ENCODE measurements at regions not wholly inside any gene's neighbourhood (a gene's known extent, or its start where the extent isn't known, plus 50 kb on each side); places are given as distances from the start of the nearest gene placed in this dataset.

- Histone ChIP-seq H3K27me3 (ENCODE audit: low read depth) (no peaks in the 10 kb centered on the region), H3K4me3 (no peak overlapping the region), H3K27ac (no peak overlapping the region), H3K9me3 (no peaks in the 10 kb centered on the region), H3K4me1 (no peaks in the 10 kb centered on the region), H3K36me3 (no peaks in the 10 kb centered on the region)
- ATAC-seq (no peak), DNase-seq (no peak)
- intact Hi-C loops (cut with DNase I), result no loop called here
- no peak for TF ChIP-seq CTCF (IDR thresholded peaks at IDR 0.05)
Observed at GRCh38 chr1:57616921-57617320, 193.1 kb upstream of the DAB1 start.

- no peak for DNase-seq
- ATAC-seq, result no peak
- Histone ChIP-seq H3K4me3 (no peak overlapping the region), H3K36me3 (no peaks in the 10 kb centered on the region), H3K27me3 (ENCODE audit: low read depth) (no peaks in the 10 kb centered on the region), H3K9me3 (no peaks in the 10 kb centered on the region), H3K4me1 (no peaks in the 10 kb centered on the region), H3K27ac (no peak overlapping the region)
- no peak for TF ChIP-seq CTCF (IDR thresholded peaks at IDR 0.05)
- intact Hi-C loops (cut with DNase I), result no loop called here
Observed at GRCh38 chr1:57615956-57616355, 192.1 kb upstream of the DAB1 start.

GRCh38 chr1:57612833-57613232 lies 189.0 kb upstream of the DAB1 start:
- no peak overlapping the region for H3K27ac ChIP-seq
- no peaks in the 10 kb centered on the region for H3K27me3 ChIP-seq (ENCODE audit: low read depth)
- DNase-seq (no peak), ATAC-seq (no peak)
- H3K4me1 ChIP-seq, result no peaks in the 10 kb centered on the region
- no peaks in the 10 kb centered on the region for H3K36me3 ChIP-seq
- H3K9me3 ChIP-seq, result no peaks in the 10 kb centered on the region
- H3K4me3 ChIP-seq, result no peak overlapping the region
- intact Hi-C loops (cut with DNase I), result no loop called here
- TF ChIP-seq CTCF (IDR thresholded peaks at IDR 0.05), result no peak

GRCh38 chr1:57605933-57606332 lies 182.1 kb upstream of the DAB1 start:
- Histone ChIP-seq H3K36me3 (no peaks in the 10 kb centered on the region), H3K9me3 (no peaks in the 10 kb centered on the region), H3K4me1 (no peaks in the 10 kb centered on the region), H3K27me3 (ENCODE audit: low read depth) (no peaks in the 10 kb centered on the region), H3K27ac (no peak overlapping the region), H3K4me3 (no peak overlapping the region)
- ATAC-seq (no peak), DNase-seq (no peak)
- intact Hi-C loops (cut with DNase I), result no loop called here
- no peak for TF ChIP-seq CTCF (IDR thresholded peaks at IDR 0.05)

- H3K4me3 ChIP-seq, result no peak overlapping the region
- no peak overlapping the region for H3K27ac ChIP-seq
- ATAC-seq (no peak), DNase-seq (no peak)
- H3K4me1 ChIP-seq, result no peaks in the 10 kb centered on the region
- no peak for TF ChIP-seq CTCF (IDR thresholded peaks at IDR 0.05)
- no peaks in the 10 kb centered on the region for H3K36me3 ChIP-seq
- intact Hi-C loops (cut with DNase I), result no loop called here
- no peaks in the 10 kb centered on the region for H3K9me3 ChIP-seq
- no peaks in the 10 kb centered on the region for H3K27me3 ChIP-seq (ENCODE audit: low read depth)
Observed at GRCh38 chr1:57603696-57604095, 179.8 kb upstream of the DAB1 start.

GRCh38 chr1:57600424-57600823 lies 176.6 kb upstream of the DAB1 start:
- no peak for TF ChIP-seq CTCF (IDR thresholded peaks at IDR 0.05)
- intact Hi-C loops (cut with DNase I), result no loop called here
- Histone ChIP-seq H3K27ac (no peak overlapping the region), H3K4me1 (no peaks in the 10 kb centered on the region), H3K36me3 (no peaks in the 10 kb centered on the region), H3K27me3 (ENCODE audit: low read depth) (no peaks in the 10 kb centered on the region), H3K4me3 (no peak overlapping the region), H3K9me3 (no peaks in the 10 kb centered on the region)
- ATAC-seq (no peak), DNase-seq (no peak)
